GM12878 (cell line): ENCODE measurements at regions not wholly inside any gene's neighbourhood (a gene's known extent, or its start where the extent isn't known, plus 50 kb on each side); places are given as distances from the start of the nearest gene placed in this dataset.

Source experiments
- ATAC-seq: fragments of 200-7000 bp; cut with Tn5 transposase; 3 replicates; pipeline ENCODE4 v1.9.1; 2020; ENCODE audit warnings: mild to moderate bottlenecking, moderate library complexity
- BruUV-seq: library from RNA; stranded (reverse); fragments of 400-500 nt; replicated peaks from 2 replicates; lab custom pipeline; 2021; lab: Mats Ljungman, UMichigan
- CTCF ChIA-PET: fragments of 300-600 bp; sonication (Branson Sonifier 250); formaldehyde crosslinking; extraction: SDS; loops from one replicate; lab custom pipeline; 2021; ENCODE audit warnings: inconsistent platforms; lab: Yijun Ruan, JAX
- POLR2A ChIA-PET: fragments of 350-600 bp; formaldehyde crosslinking; extraction: SDS; loops from one replicate; lab custom pipeline; 2021; ENCODE audit warnings: inconsistent platforms; lab: Charles Lee
- RAD21 ChIA-PET: fragments of 300-600 bp; sonication (Branson Sonifier 250); formaldehyde crosslinking; loops from one replicate; lab custom pipeline; 2023; ENCODE audit warnings: antibody characterized with exemption; ENCODE audit not compliant: unreplicated experiment; lab: Charles Lee
- SMC1A ChIA-PET: fragments of 300-600 bp; sonication (Branson Sonifier 250); formaldehyde crosslinking; loops from one replicate; lab custom pipeline; 2023; ENCODE audit not compliant: unreplicated experiment, uncharacterized antibody; lab: Charles Lee
- DNase-seq: peaks from one replicate; pipeline ENCODE4 v3.0.0-alpha.2; 2011; ENCODE audit warnings: low read depth, low spot score
- FAIRE-seq: peaks from 3 replicates; lab custom pipeline; 2011; peaks lifted over from hg19 to GRCh38; lab: Jason Lieb, UNC
- H2AFZ ChIP-seq: 2 replicates; pipeline ENCODE4 v1.6.0; 2011; ENCODE audit warnings: low read depth, low read length, control low read depth; ENCODE audit not compliant: control insufficient read depth
- H3K27ac ChIP-seq: 2 replicates; pipeline ENCODE4 v1.5.1; 2011; ENCODE audit warnings: control low read depth; ENCODE audit not compliant: control insufficient read depth, insufficient read depth
- H3K27me3 ChIP-seq, 2 experiments: replicated peaks in 1 of 2; 2 replicates each; pipeline versions ENCODE4 v1.6.0 to v1.6.1; 2011; ENCODE audit warnings: low read length in 1 of 2; ENCODE audit not compliant: control insufficient read depth in 2 of 2, insufficient read depth in 2 of 2
- H3K36me3 ChIP-seq, 2 experiments: 2 replicates each; pipeline ENCODE4 v1.5.1; 2011; ENCODE audit warnings: low read length in 1 of 2; ENCODE audit not compliant: control insufficient read depth in 2 of 2, insufficient read depth in 2 of 2
- H3K4me1 ChIP-seq: 2 replicates; pipeline ENCODE4 v1.6.1; 2011; ENCODE audit warnings: mild to moderate bottlenecking, low read length, moderate library complexity, mixed read lengths; ENCODE audit not compliant: control insufficient read depth, insufficient read depth
- H3K4me2 ChIP-seq: 2 replicates; pipeline ENCODE4 v1.6.0; 2011; ENCODE audit warnings: control low read depth; ENCODE audit not compliant: control insufficient read depth, insufficient read depth
- H3K4me3 ChIP-seq: fragments of 200-600 bp; sonication (generic); 2 replicates; pipeline ENCODE4 v1.5.1; 2016
- H3K79me2 ChIP-seq: 2 replicates; pipeline ENCODE4 v1.6.0; 2011; ENCODE audit warnings: low read length; ENCODE audit not compliant: control insufficient read depth, insufficient read depth
- H3K9ac ChIP-seq: 2 replicates; pipeline ENCODE4 v1.8.0; 2011; ENCODE audit warnings: low read length, control low read depth, mixed read lengths; ENCODE audit not compliant: control insufficient read depth, insufficient read depth
- H3K9me3 ChIP-seq: replicated peaks from 3 replicates; pipeline ENCODE4 v1.5.1; 2011; ENCODE audit warnings: mild to moderate bottlenecking, low read length; ENCODE audit not compliant: control insufficient read depth, insufficient read depth
- H4K20me1 ChIP-seq: 2 replicates; pipeline ENCODE4 v1.6.0; 2011; ENCODE audit not compliant: control insufficient read depth, insufficient read depth
- CHD2 ChIP-seq: IDR thresholded peaks from 2 replicates; pipeline ENCODE4 v1.6.1; 2011; ENCODE audit warnings: low read depth, low read length, improper control_type of control experiment, borderline replicate concordance
- ESRRA ChIP-seq: IDR thresholded peaks from 2 replicates; pipeline ENCODE4 v1.6.1; 2012; ENCODE audit warnings: mild to moderate bottlenecking, low read length, improper control_type of control experiment
- FOS ChIP-seq: IDR thresholded peaks from 3 replicates; pipeline ENCODE4 v1.6.1; 2011; ENCODE audit warnings: borderline replicate concordance; ENCODE audit not compliant: insufficient read length; ENCODE audit errors: extremely low read depth
- HDAC6 ChIP-seq: fragments of 200-600 bp; sonication (generic); IDR thresholded peaks from one replicate; pipeline ENCODE4 v1.8.0; 2017; ENCODE audit warnings: antibody characterized with exemption; ENCODE audit not compliant: unreplicated experiment
- NFYA ChIP-seq: IDR thresholded peaks from 2 replicates; pipeline ENCODE4 v1.6.1; 2011; ENCODE audit warnings: low read depth, mild to moderate bottlenecking, low read length, improper control_type of control experiment, borderline replicate concordance
- NR2C1 ChIP-seq: fragments of 450-650 bp; IDR thresholded peaks from 2 replicates; pipeline ENCODE4 v1.6.1; 2017; ENCODE audit warnings: antibody characterized with exemption, mild to moderate bottlenecking, moderate library complexity
- NR2F1 ChIP-seq: fragments of 450-650 bp; conservative IDR thresholded peaks from 2 replicates; pipeline ENCODE4 v1.6.1; 2017; ENCODE audit warnings: mild to moderate bottlenecking
- NRF1 ChIP-seq: conservative IDR thresholded peaks from 2 replicates; pipeline ENCODE4 v1.6.1; 2011; ENCODE audit warnings: mild to moderate bottlenecking, low read depth, low read length, improper control_type of control experiment
- POLR2AphosphoS5 ChIP-seq: IDR thresholded peaks from 2 replicates; pipeline ENCODE4 v1.6.1; 2011; ENCODE audit warnings: mild to moderate bottlenecking, low read length, inconsistent platforms
- RAD21 ChIP-seq: IDR thresholded peaks from 2 replicates; pipeline ENCODE4 v1.6.1; 2011; ENCODE audit warnings: mild to moderate bottlenecking, low read depth, low read length, moderate library complexity; ENCODE audit not compliant: insufficient read depth
- SMAD1 ChIP-seq: fragments of 450-650 bp; IDR thresholded peaks from 2 replicates; pipeline ENCODE4 v1.6.1; 2018; ENCODE audit warnings: mild to moderate bottlenecking, low read depth; ENCODE audit not compliant: partially characterized antibody
- SUPT20H ChIP-seq: IDR thresholded peaks from 2 replicates; pipeline ENCODE4 v1.6.1; 2011; ENCODE audit warnings: low read depth, mild to moderate bottlenecking, low read length, moderate library complexity, borderline replicate concordance; ENCODE audit not compliant: control insufficient read depth
- TAF1 ChIP-seq: IDR thresholded peaks from 2 replicates; pipeline ENCODE4 v1.6.1; 2011; ENCODE audit warnings: mild to moderate bottlenecking, low read depth, low read length, borderline replicate concordance
- ZZZ3 ChIP-seq: IDR thresholded peaks from 2 replicates; pipeline ENCODE4 v1.6.1; 2011; ENCODE audit warnings: low read depth; ENCODE audit not compliant: control insufficient read depth, insufficient read length
- in situ Hi-C: fragments of 300-500 bp; cut with MboI; formaldehyde crosslinking; loops from 9 replicates; pipeline ENCODE4 v1.14.3; 2018; ENCODE audit warnings: mixed read lengths
- intact Hi-C: fragments of 100-400 bp; cut with micrococcal nuclease; formaldehyde crosslinking; loops from one replicate; pipeline ENCODE4 v1.14.2; 2022; ENCODE audit not compliant: unreplicated experiment
- TF ChIP-seq, protein P1 (sequence below): fragments of 450-650 bp; IDR thresholded peaks from 2 replicates; pipeline ENCODE4 v1.6.1; 2016; ENCODE audit warnings: mild to moderate bottlenecking, moderate library complexity, borderline replicate concordance

DNA sequence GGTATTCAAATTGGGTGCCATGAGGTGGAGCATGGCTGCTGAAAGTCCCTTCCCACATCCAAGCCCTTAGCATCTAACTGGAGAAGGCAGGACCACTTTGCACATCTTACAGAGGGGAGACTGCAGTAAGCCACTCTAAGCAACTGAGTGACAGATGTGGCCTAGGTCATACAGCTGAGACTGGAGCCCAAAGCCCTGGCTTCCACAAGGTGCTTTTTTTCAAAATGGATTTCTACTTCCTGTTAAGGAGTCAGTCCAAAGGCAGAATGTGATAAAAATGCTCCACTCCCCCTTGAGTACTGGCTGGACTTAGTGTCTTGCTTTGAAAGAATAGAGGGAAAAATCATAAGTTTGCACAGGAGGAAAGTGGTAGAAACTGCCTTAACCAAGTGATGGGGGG, 424.0 kb upstream of the SPRED2 start:
- TF ChIP-seq TAF1 (no peak), CHD2 (no peak)
- RAD21 ChIA-PET, result no interaction called here
- intact Hi-C loops, result no loop called here
- ATAC-seq (no peak), DNase-seq (no peak), FAIRE-seq (no peak)
- no peak overlapping the region for H3K4me3 ChIP-seq
- H3K79me2 ChIP-seq, result no peaks in the 10 kb centered on the region
- no peaks in the 10 kb centered on the region for H3K4me1 ChIP-seq
- no peak overlapping the region for H3K4me2 ChIP-seq
- no peak overlapping the region for H2AFZ ChIP-seq
- H3K27ac ChIP-seq, result no peak overlapping the region
- no peaks in the 10 kb centered on the region for H4K20me1 ChIP-seq
- no peaks in the 10 kb centered on the region for H3K9me3 ChIP-seq
- no peak overlapping the region for H3K9ac ChIP-seq
- no peaks in the 10 kb centered on the region for H3K36me3 ChIP-seq
- CTCF ChIA-PET, result no interaction called here
- in situ Hi-C loops, result no loop called here
- POLR2A ChIA-PET, result no interaction called here
- SMC1A ChIA-PET, result no interaction called here
- no TSS peak for BruUV-seq
- no peaks in the 10 kb centered on the region for H3K27me3 ChIP-seq

DNA sequence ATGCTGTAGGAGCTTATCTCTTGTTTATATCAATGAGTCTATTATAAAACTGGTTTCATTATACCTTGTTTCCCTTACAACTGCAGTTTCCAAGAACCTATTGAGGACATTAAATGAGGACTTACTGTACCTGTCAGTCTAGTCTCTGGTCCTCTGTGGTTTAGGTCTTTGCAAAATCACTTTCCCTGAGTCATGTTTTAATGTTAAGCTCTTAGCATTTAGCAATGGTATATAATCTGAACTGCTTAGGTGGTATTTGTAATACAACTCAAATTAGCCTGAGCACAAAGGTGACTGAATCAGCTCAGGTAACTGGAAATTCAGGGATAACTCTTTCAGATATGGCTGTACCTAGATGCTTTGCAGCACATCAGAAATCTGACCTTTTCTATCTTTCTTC, 418.3 kb upstream of the SPRED2 start:
- Histone ChIP-seq H3K9ac (no peak overlapping the region), H3K79me2 (no peaks in the 10 kb centered on the region), H3K27ac (no peak overlapping the region), H3K4me1 (no peaks in the 10 kb centered on the region), H3K4me3 (no peak overlapping the region), H3K9me3 (no peaks in the 10 kb centered on the region), H2AFZ (no peak overlapping the region), H3K27me3 (no peaks in the 10 kb centered on the region; a peak in 2 of 4 replicates), H3K36me3 (no peaks in the 10 kb centered on the region), H3K4me2 (no peak overlapping the region), H4K20me1 (no peaks in the 10 kb centered on the region)
- DNase-seq, result no peak
- no peak for ATAC-seq
- FAIRE-seq, result no peak
- intact Hi-C loops (no loop called here), in situ Hi-C loops (no loop called here)
- BruUV-seq, result no TSS peak
- ChIA-PET CTCF (no interaction called here), RAD21 (no interaction called here), SMC1A (no interaction called here), POLR2A (no interaction called here)
- TF ChIP-seq SUPT20H (no peak), ZZZ3 (no peak), ESRRA (no peak), FOS (no peak), NFYA (no peak), SMAD1 (no peak), POLR2AphosphoS5 (no peak), NR2C1 (no peak), NRF1 (no peak), NR2F1 (no peak), HDAC6 (no peak), RAD21 (no peak)
- TF ChIP-seq, protein P1, sequence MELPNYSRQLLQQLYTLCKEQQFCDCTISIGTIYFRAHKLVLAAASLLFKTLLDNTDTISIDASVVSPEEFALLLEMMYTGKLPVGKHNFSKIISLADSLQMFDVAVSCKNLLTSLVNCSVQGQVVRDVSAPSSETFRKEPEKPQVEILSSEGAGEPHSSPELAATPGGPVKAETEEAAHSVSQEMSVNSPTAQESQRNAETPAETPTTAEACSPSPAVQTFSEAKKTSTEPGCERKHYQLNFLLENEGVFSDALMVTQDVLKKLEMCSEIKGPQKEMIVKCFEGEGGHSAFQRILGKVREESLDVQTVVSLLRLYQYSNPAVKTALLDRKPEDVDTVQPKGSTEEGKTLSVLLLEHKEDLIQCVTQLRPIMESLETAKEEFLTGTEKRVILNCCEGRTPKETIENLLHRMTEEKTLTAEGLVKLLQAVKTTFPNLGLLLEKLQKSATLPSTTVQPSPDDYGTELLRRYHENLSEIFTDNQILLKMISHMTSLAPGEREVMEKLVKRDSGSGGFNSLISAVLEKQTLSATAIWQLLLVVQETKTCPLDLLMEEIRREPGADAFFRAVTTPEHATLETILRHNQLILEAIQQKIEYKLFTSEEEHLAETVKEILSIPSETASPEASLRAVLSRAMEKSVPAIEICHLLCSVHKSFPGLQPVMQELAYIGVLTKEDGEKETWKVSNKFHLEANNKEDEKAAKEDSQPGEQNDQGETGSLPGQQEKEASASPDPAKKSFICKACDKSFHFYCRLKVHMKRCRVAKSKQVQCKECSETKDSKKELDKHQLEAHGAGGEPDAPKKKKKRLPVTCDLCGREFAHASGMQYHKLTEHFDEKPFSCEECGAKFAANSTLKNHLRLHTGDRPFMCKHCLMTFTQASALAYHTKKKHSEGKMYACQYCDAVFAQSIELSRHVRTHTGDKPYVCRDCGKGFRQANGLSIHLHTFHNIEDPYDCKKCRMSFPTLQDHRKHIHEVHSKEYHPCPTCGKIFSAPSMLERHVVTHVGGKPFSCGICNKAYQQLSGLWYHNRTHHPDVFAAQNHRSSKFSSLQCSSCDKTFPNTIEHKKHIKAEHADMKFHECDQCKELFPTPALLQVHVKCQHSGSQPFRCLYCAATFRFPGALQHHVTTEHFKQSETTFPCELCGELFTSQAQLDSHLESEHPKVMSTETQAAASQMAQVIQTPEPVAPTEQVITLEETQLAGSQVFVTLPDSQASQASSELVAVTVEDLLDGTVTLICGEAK, result no peak
